HG02610 (cell line): ENCODE measurements at regions not wholly inside any gene's neighbourhood (a gene's known extent, or its start where the extent isn't known, plus 50 kb on each side); places are given as distances from the start of the nearest gene placed in this dataset.

Source experiments
- ATAC-seq: cut with Tn5 transposase; IDR thresholded peaks from one replicate; pipeline ENCODE4 v1.9.1; 2021; ENCODE audit warnings: mild to moderate bottlenecking, moderate library complexity; ENCODE audit not compliant: unreplicated experiment

GRCh38 chr5:96340357-96340756 lies 92.7 kb downstream of the PCSK1 start:
- no peak for ATAC-seq

DNA sequence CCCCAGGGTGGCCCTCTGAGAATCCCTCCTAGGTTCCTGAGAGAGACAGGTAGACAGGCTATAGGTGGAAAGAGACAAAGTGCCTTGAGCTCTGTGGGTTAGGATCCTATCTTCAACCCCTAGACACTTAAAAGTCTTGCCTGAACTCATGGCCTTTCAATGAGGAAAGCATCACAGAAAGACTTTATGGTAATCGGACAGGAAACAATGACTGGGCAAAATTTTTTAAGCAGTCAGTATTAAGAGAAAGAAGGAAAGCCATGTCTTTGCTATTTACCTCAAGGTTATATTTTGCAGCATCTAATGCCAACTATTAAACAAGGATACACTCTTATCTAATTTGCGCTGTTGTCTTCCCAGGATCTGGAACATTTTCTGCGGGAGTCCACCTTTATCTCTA lies 93.2 kb downstream of the PCSK1 start:
- ATAC-seq, result no peak

DNA sequence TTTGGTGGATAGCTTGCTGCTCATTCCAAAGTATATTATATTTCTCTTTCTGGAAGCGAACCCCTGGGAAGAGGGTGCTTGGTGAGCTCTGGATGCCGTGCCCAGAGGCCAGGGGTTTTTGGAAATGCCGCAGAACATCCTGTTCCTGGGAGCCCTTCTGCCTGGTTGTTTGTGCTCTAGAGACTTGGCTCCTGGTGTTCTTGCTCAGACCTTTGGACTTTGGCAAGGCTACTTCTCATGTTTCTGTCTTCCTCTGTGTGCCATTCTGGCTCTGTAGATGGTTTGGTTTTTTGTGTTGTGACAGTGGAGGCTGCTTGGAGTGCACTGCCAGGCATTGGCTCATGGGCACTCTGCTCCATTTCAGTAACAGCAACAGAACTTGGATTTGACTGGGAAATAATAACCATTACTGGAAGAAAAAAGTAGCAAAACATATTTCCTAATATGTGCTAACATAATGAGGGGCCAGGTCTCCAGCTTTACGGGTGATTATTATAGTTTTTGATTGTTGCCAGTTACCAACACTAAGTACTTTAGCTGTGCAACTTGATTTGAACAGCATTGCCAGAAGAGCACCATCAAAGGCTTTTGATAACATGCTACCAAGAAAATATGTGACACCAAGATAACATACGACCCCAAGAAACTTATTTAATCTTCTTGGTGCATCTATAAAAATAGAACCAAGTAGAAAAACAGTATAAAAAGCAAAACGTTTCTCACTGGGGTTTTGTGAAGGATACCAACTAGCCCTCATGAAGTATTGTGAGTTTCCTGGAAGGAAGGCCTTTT lies 94.2 kb downstream of the PCSK1 start:
- ATAC-seq, result no peak

DNA sequence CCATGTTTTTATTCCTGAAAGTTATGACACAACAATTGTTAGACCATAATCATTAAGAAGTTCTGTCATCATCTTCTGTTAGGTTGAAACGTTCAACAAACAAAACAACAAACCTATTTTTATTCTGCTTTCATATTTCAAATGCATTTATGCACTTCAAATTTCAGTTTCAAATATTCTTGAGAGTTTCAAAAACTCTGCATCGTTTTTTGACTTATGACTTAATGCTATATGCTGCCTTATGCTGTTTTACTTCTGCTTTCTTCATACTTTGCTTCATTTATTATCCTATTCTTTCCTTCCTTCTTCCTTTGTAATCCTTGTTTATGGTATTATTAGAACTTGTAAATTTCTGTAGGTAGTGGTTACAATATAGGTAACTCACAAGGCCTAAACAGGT lies 95.0 kb downstream of the PCSK1 start:
- ATAC-seq, result no peak

- peak; percentile 47 for ATAC-seq
Measured at GRCh38 chr5:96337048-96337781, 95.8 kb downstream of the PCSK1 start.

DNA sequence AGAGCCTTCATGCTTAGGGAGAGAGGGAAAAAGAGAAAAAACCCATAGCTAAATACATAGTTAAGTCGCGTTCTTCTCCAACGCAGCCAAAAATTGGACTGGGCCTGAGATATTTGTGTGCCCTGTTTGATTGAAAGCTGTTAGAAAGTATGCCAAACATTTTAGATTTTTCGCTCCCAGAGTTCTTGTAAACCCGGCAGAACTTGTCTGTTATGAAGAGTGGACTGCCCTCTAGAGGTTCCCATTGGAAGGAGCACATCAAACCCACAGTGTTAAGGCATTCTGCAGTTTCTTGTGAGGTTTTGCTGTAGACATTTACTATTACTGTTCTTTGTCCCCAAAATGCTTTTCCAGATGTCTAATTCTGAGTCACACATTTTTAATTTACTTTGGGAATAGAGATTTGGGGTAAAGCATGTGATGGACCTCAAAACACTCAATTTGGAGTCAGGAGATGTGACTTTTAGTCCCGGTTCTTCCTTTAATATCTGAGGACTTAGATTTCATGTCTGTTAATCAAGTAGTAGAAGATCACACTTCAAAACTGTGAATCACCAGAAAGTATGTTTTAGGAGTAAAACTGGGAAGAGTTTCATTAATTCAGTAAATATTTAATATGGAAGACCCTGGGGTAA lies 96.6 kb downstream of the PCSK1 start:
- peak; percentile 62 for ATAC-seq

GRCh38 chr5:96335873-96336272 lies 97.2 kb downstream of the PCSK1 start:
- ATAC-seq, result no peak

DNA sequence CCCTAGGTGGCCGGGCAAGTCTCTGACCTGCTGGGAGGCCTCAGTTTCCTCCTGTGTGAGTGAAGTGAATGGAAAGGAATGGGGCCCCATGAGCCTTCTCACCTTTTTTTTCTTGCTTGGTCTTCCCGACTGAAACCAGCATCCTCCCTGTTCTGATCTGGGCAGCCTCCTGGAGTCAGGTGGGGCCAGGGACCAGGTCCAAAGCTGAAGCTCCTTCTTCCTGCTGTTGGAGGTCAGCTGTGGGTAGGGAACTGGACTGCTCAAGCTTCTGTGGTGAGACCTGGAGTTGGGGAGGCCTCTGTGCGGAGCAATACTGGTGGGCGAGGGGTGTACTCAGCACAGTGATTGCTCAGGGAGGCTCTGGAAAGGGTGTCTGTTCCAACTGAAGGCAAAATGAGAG lies 99.7 kb downstream of the PCSK1 start:
- ATAC-seq, result no peak

- ATAC-seq, result no peak
Measured at GRCh38 chr5:96332535-96333366, 100.3 kb downstream of the PCSK1 start.

GRCh38 chr5:96331681-96332361 lies 101.2 kb downstream of the PCSK1 start:
- no peak for ATAC-seq

- ATAC-seq, result no peak
Measured at GRCh38 chr5:96331210-96331609, 101.8 kb downstream of the PCSK1 start.

DNA sequence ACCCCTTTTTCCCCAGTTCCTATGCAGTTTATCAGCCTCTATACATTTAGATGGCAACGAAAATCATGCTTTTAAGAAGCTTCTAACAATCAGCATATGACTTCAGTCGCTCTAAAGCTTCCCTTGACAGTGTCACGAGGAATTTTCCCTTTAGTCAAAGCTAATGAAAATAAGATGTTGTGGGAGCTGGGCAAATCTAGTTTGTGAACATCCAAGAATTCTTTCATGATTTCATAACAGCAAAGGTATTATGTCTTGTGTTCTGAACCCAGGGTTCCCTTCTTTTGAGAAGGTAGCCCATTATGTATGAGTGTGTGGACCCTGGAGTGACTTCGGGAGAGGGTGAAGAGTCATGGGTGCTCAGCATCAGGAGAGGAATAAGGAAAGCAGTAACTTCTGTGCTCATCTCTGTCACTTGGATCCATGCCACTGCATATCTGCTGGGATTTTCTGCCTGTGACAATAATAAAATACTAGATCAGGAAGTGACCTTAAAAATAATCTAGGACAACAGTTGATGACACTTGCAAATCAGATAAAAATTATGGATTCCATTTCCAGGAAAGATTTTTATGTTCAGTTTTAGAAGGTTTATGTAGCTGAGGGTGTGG lies 102.4 kb downstream of the PCSK1 start:
- no peak for ATAC-seq

DNA sequence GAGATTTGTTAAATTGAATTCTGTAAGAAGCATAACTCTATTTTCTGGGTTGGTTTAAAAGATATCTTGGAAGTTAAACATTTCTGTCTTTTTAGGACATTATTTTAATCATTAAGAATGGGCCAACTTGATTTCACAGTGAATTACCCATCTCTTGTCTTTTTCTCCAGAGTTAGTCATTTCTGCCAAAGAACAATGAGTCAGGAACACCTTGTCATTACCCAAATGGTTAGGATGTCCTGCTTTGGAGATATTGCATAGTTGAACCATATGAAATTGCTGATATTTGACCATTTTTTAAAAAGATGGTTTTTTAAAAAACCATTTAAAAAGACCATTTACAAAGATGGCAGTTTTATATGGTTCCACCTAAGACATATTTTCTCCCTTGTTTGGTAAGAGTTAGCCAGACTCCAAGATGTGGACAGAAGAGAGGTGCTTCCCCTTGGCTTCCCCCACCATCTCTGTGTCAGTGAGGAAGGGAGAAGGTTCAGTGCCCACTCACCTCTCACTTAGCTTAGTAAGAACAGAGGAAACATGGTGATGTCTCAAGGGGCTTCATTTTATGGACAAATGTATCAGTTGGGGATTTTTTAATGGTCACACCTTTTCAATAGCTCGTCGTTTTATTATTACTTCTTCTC lies 103.0 kb downstream of the PCSK1 start:
- ATAC-seq, result peak; percentile 56

GRCh38 chr5:96329289-96329688 lies 103.8 kb downstream of the PCSK1 start:
- ATAC-seq, result no peak

- no peak for ATAC-seq
Measured at GRCh38 chr5:96327722-96328121, 105.3 kb downstream of the PCSK1 start.

DNA sequence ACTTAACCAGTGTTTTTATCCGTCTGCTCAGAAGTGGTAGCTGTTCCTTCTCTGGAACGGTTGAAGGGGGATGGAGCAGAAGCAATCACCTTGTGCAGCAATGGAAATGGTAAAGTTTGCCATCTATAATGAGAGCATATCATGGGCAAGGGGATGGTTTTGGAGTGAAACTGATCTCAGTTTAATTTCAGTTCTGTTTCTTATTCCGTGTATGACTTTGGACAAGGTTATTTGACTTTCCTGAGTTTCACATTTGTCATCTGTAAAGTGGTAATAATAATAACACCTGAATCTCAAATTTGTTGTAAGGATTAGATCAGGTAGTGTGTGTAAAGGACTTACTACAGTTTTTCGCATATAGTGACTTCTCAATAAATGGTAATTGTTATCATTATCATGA lies 106.1 kb downstream of the PCSK1 start:
- ATAC-seq, result peak; percentile 84

DNA sequence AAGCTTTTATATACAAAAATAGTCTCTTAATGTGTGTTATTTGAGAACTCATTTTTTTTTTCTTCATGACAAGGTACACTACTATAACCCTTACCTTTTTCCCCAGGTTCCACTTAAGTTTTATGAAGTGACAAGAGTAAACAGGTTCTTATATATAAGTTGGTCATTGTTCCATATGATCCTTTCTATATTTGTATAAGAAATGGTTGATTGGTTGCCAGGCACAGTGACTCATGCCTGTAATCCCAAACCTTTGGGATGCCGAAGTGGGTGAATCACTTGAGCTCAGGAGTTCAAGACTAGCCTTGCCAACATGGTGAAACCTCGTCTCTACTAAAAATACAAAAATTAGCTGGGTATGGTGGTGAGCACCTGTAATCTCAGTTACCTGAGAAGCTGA lies 108.3 kb downstream of the PCSK1 start:
- ATAC-seq, result no peak

GRCh38 chr5:96322865-96323264 lies 110.2 kb downstream of the PCSK1 start:
- ATAC-seq, result no peak

DNA sequence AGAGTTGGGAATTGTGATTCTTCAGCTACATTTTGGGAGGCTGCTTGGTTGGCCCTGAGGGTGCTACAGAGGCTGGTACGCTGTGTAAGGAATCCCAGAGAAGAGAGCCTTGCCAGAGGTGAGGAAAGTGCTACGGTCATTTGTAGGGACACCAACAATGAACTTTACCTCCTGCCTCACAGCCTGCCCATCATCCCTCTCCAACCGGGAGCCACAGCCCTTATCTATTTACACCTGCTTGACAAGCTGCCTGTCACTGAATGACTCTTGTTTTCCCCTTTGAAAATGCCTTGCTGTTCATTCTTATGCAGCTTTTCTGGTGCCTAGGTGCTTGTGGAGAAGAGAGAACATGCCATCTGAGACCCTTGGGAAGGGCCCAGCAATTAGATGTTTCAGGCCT lies 110.8 kb downstream of the PCSK1 start:
- no peak for ATAC-seq

DNA sequence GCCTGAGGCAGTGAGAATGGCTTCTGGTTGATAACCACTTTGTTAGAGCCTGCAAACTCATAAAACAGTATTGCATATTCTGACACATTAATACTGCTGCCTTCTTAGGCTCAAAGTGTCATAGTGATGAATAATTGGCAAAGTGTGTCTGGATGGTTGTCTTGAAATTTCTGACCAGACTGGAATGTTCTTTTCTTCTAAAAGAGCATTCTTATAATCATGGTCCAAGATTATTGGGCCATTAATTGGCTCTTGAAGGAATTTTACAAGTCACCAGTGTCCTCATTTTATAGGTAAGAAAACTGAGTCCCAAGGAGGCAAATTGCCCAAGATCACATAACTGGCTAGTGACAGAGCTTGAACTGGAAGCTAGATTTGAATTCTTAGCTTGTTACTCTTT lies 111.7 kb downstream of the PCSK1 start:
- ATAC-seq, result no peak
